H9 (cell line): ENCODE measurements at regions not wholly inside any gene's neighbourhood (a gene's known extent, or its start where the extent isn't known, plus 50 kb on each side); places are given as distances from the start of the nearest gene placed in this dataset.

ENCODE experiments used
- DNase-seq: peaks from one replicate; pipeline ENCODE4 v3.0.0-alpha.2; 2017
- H2AFZ ChIP-seq: one replicate; pipeline ENCODE4 v1.6.1; 2013; ENCODE audit warnings: mild to moderate bottlenecking, low read length, control low read depth, moderate library complexity
- H2AK5ac ChIP-seq: 2 replicates; pipeline ENCODE4 v1.6.1; 2013; ENCODE audit warnings: low read length, control low read depth, mixed read lengths; ENCODE audit not compliant: insufficient read length
- H2BK120ac ChIP-seq: one replicate; pipeline ENCODE4 v1.6.1; 2013; ENCODE audit warnings: low read depth, mild to moderate bottlenecking, low read length, control low read depth, inconsistent platforms; ENCODE audit not compliant: poor library complexity, severe bottlenecking
- H2BK12ac ChIP-seq: 2 replicates; pipeline ENCODE4 v1.6.1; 2013; ENCODE audit warnings: low read length, control low read depth, mixed read lengths, low read depth; ENCODE audit not compliant: insufficient read length
- H2BK15ac ChIP-seq: 2 replicates; pipeline ENCODE4 v1.6.1; 2013; ENCODE audit warnings: low read depth, low read length, control low read depth
- H2BK20ac ChIP-seq: one replicate; pipeline ENCODE4 v1.6.1; 2013; ENCODE audit warnings: low read depth, mild to moderate bottlenecking, low read length, control low read depth, inconsistent platforms; ENCODE audit not compliant: poor library complexity, severe bottlenecking
- H2BK5ac ChIP-seq: 2 replicates; pipeline ENCODE4 v1.6.1; 2013; ENCODE audit warnings: low read length, control low read depth, mixed read lengths; ENCODE audit not compliant: insufficient read length
- H3K14ac ChIP-seq: 2 replicates; pipeline ENCODE4 v1.6.1; 2013; ENCODE audit warnings: low read length, control low read depth; ENCODE audit not compliant: insufficient read depth
- H3K18ac ChIP-seq: 2 replicates; pipeline ENCODE4 v1.6.1; 2013; ENCODE audit warnings: low read depth, mild to moderate bottlenecking, mixed read lengths, low read length, control low read depth; ENCODE audit not compliant: insufficient read length
- H3K23ac ChIP-seq: 2 replicates; pipeline ENCODE4 v1.6.1; 2013; ENCODE audit warnings: low read length, control low read depth, mixed read lengths, low read depth; ENCODE audit not compliant: insufficient read length
- H3K23me2 ChIP-seq: 2 replicates; pipeline ENCODE4 v1.6.1; 2013; ENCODE audit warnings: low read depth, mild to moderate bottlenecking, mixed read lengths, low read length, control low read depth; ENCODE audit not compliant: insufficient read length, poor library complexity, severe bottlenecking
- H3K27ac ChIP-seq: 2 replicates; pipeline ENCODE4 v1.5.1; 2013; ENCODE audit warnings: low read length, control low read depth, mixed read lengths, low read depth; ENCODE audit not compliant: insufficient read length
- H3K27me3 ChIP-seq: 2 replicates; pipeline ENCODE4 v1.6.1; 2013; ENCODE audit warnings: low read length, control low read depth, inconsistent platforms; ENCODE audit not compliant: insufficient read depth
- H3K4ac ChIP-seq: 2 replicates; pipeline ENCODE4 v1.6.1; 2013; ENCODE audit warnings: low read depth, mild to moderate bottlenecking, control low read depth, inconsistent platforms, low read length, moderate library complexity
- H3K4me1 ChIP-seq: 2 replicates; pipeline ENCODE4 v1.6.1; 2013; ENCODE audit warnings: low read length, control low read depth, inconsistent platforms; ENCODE audit not compliant: insufficient read depth
- H3K4me2 ChIP-seq: 2 replicates; pipeline ENCODE4 v1.6.1; 2013; ENCODE audit warnings: low read length, control low read depth, mixed read lengths; ENCODE audit not compliant: insufficient read length, insufficient read depth
- H3K56ac ChIP-seq: 2 replicates; pipeline ENCODE4 v1.6.1; 2013; ENCODE audit warnings: low read depth, mild to moderate bottlenecking, mixed read lengths, low read length, control low read depth; ENCODE audit not compliant: insufficient read length
- H3K79me1 ChIP-seq: 2 replicates; pipeline ENCODE4 v1.6.1; 2013; ENCODE audit warnings: low read depth, mild to moderate bottlenecking, moderate library complexity, low read length, control low read depth, inconsistent platforms; ENCODE audit not compliant: insufficient read depth, poor library complexity, severe bottlenecking
- H3K79me2 ChIP-seq: 2 replicates; pipeline ENCODE4 v1.6.1; 2013; ENCODE audit warnings: low read length, control low read depth, inconsistent platforms; ENCODE audit not compliant: insufficient read depth
- H3K9ac ChIP-seq: 2 replicates; pipeline ENCODE4 v1.6.1; 2013; ENCODE audit warnings: low read length, control low read depth, mixed read lengths; ENCODE audit not compliant: insufficient read length; ENCODE audit errors: extremely low read depth
- H3K9me3 ChIP-seq: one replicate; pipeline ENCODE4 v1.6.1; 2013; ENCODE audit warnings: low read depth, low read length, inconsistent platforms; ENCODE audit not compliant: control insufficient read depth
- H3T11ph ChIP-seq: one replicate; pipeline ENCODE4 v1.6.1; 2013; ENCODE audit warnings: mild to moderate bottlenecking, low read length, control low read depth, inconsistent platforms
- H4K20me1 ChIP-seq: one replicate; pipeline ENCODE4 v1.6.1; 2013; ENCODE audit not compliant: control insufficient read depth, insufficient read length, insufficient read depth
- H4K5ac ChIP-seq: 2 replicates; pipeline ENCODE4 v1.6.1; 2013; ENCODE audit warnings: low read depth, mild to moderate bottlenecking, mixed read lengths, low read length, control low read depth; ENCODE audit not compliant: insufficient read length
- H4K8ac ChIP-seq: replicated peaks from 2 replicates; pipeline ENCODE4 v1.6.1; 2013; ENCODE audit warnings: low read length, control low read depth, mixed read lengths, low read depth; ENCODE audit not compliant: insufficient read length
- H4K91ac ChIP-seq: 2 replicates; pipeline ENCODE4 v1.6.1; 2013; ENCODE audit warnings: low read depth, mild to moderate bottlenecking, moderate library complexity, mixed read lengths, low read length, control low read depth; ENCODE audit not compliant: insufficient read length
- H3K27ac Mint-ChIP-seq, 3 experiments: 2 replicates in 2 of 3; 3 replicates in 1 of 3; pipeline ENCODE4 v1.8.0; 2020 to 2021; ENCODE audit warnings: mixed read lengths in 3 of 3, mild to moderate bottlenecking in 1 of 3, moderate library complexity in 1 of 3
- H3K27me3 Mint-ChIP-seq: 2 replicates; pipeline ENCODE4 v1.8.0; 2021; ENCODE audit warnings: low read depth, mild to moderate bottlenecking, moderate library complexity, mixed read lengths
- H3K36me3 Mint-ChIP-seq, 3 experiments: 2 replicates in 2 of 3; 3 replicates in 1 of 3; pipeline ENCODE4 v1.8.0; 2020 to 2021; ENCODE audit warnings: low read depth in 3 of 3, mixed read lengths in 3 of 3; ENCODE audit not compliant: insufficient read depth in 1 of 3
- H3K4me1 Mint-ChIP-seq, 2 experiments: 2 replicates each; pipeline ENCODE4 v1.8.0; 2020; ENCODE audit warnings: mixed read lengths in 2 of 2
- H3K4me3 Mint-ChIP-seq, 2 experiments: 2 replicates in 1 of 2; 3 replicates in 1 of 2; pipeline ENCODE4 v1.8.0; 2020 to 2021; ENCODE audit warnings: mild to moderate bottlenecking in 2 of 2, mixed read lengths in 2 of 2, moderate library complexity in 1 of 2
- H3K9me3 Mint-ChIP-seq, 2 experiments: 2 replicates in 1 of 2; 3 replicates in 1 of 2; pipeline ENCODE4 v1.8.0; 2020; ENCODE audit warnings: mild to moderate bottlenecking in 2 of 2, mixed read lengths in 2 of 2, moderate library complexity in 1 of 2
- WGBS: extraction: QIAGEN DNeasy Blood & Tissue Kit; methylation state at CpG from one replicate; pipeline ENCODE4 v1.1.7; 2013; ENCODE audit warnings: missing lambda C conversion rate, low lambda C conversion rate, mixed read lengths; ENCODE audit not compliant: insufficient read length; ENCODE audit errors: extremely low coverage; 5-methylcytosine and 5-hydroxymethylcytosine counted together
- TF ChIP-seq, protein P1 (sequence below): fragments of 200-600 bp; sonication (generic); conservative IDR thresholded peaks from 3 replicates; pipeline ENCODE4 v1.8.0; 2021; ENCODE audit warnings: antibody characterized with exemption, mild to moderate bottlenecking

DNA sequence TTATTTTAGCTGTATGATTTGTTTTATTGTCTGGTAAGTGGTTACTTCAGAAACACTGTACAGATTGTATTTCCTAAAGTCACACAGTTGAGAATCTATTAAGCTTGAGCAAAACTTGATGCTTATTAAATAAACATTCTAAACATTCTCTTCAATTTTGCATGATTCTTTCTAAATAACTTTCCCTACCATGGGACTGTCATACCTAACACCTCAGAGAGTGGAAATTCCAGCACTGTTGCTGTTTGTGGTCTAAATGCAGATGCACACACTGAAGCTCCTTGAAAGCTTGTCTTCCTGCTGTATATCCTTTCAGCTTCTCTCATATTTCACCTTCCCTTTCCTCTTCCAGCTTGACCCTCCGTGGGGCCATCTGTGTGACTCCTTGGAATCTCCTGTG lies 392.0 kb downstream of the LRIG3 start:
- H3K4me3 Mint-ChIP-seq, result no peak overlapping the region
- DNase-seq, result no peak
- Histone ChIP-seq H2AK5ac (no peak overlapping the region), H3K18ac (no peak overlapping the region), H3K9me3 (no peaks in the 10 kb centered on the region), H3K4me1 (no peaks in the 10 kb centered on the region), H3K4me2 (no peak overlapping the region), H4K8ac (no peak overlapping the region), H4K20me1 (no peaks in the 10 kb centered on the region), H2BK5ac (no peak overlapping the region), H3K4ac (no peak overlapping the region), H2BK20ac (no peak overlapping the region), H2BK12ac (no peak overlapping the region), H2BK120ac (no peak overlapping the region), H3K79me2 (no peaks in the 10 kb centered on the region), H3K9ac (no peak overlapping the region), H4K91ac (no peak overlapping the region), H3T11ph (no peak overlapping the region), H2BK15ac (no peak overlapping the region), H3K27ac (no peak overlapping the region), H3K27me3 (no peaks in the 10 kb centered on the region), H3K56ac (no peak overlapping the region), H3K23ac (no peak overlapping the region), H2AFZ (no peak overlapping the region), H3K23me2 (no peaks in the 10 kb centered on the region), H4K5ac (no peak overlapping the region), H3K14ac (no peak overlapping the region), H3K79me1 (no peaks in the 10 kb centered on the region)
- no peaks in the 10 kb centered on the region for H3K36me3 Mint-ChIP-seq
- H3K4me1 Mint-ChIP-seq, result no peaks in the 10 kb centered on the region
- no peaks in the 10 kb centered on the region for H3K9me3 Mint-ChIP-seq
- H3K27ac Mint-ChIP-seq, result no peak overlapping the region
- no CpG with 5 or more reads among the region's 1 CpG for WGBS
- TF ChIP-seq, protein P1, sequence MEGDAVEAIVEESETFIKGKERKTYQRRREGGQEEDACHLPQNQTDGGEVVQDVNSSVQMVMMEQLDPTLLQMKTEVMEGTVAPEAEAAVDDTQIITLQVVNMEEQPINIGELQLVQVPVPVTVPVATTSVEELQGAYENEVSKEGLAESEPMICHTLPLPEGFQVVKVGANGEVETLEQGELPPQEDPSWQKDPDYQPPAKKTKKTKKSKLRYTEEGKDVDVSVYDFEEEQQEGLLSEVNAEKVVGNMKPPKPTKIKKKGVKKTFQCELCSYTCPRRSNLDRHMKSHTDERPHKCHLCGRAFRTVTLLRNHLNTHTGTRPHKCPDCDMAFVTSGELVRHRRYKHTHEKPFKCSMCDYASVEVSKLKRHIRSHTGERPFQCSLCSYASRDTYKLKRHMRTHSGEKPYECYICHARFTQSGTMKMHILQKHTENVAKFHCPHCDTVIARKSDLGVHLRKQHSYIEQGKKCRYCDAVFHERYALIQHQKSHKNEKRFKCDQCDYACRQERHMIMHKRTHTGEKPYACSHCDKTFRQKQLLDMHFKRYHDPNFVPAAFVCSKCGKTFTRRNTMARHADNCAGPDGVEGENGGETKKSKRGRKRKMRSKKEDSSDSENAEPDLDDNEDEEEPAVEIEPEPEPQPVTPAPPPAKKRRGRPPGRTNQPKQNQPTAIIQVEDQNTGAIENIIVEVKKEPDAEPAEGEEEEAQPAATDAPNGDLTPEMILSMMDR, result no peak
- H3K27me3 Mint-ChIP-seq, result no peaks in the 10 kb centered on the region
